GM12878 (cell line): ENCODE measurements at regions not wholly inside any gene's neighbourhood (a gene's known extent, or its start where the extent isn't known, plus 50 kb on each side); places are given as distances from the start of the nearest gene placed in this dataset.

Experiments used
- ATAC-seq: fragments of 200-7000 bp; cut with Tn5 transposase; 3 replicates; pipeline ENCODE4 v1.9.1; 2020; ENCODE audit warnings: mild to moderate bottlenecking, moderate library complexity
- BruUV-seq: library from RNA; stranded (reverse); fragments of 400-500 nt; replicated peaks from 2 replicates; lab custom pipeline; 2021; lab: Mats Ljungman, UMichigan
- CTCF ChIA-PET: fragments of 300-600 bp; sonication (Branson Sonifier 250); formaldehyde crosslinking; extraction: SDS; loops from one replicate; lab custom pipeline; 2021; ENCODE audit warnings: inconsistent platforms; lab: Yijun Ruan, JAX
- POLR2A ChIA-PET: fragments of 350-600 bp; formaldehyde crosslinking; extraction: SDS; loops from one replicate; lab custom pipeline; 2021; ENCODE audit warnings: inconsistent platforms; lab: Charles Lee
- RAD21 ChIA-PET: fragments of 300-600 bp; sonication (Branson Sonifier 250); formaldehyde crosslinking; loops from one replicate; lab custom pipeline; 2023; ENCODE audit warnings: antibody characterized with exemption; ENCODE audit not compliant: unreplicated experiment; lab: Charles Lee
- SMC1A ChIA-PET: fragments of 300-600 bp; sonication (Branson Sonifier 250); formaldehyde crosslinking; loops from one replicate; lab custom pipeline; 2023; ENCODE audit not compliant: unreplicated experiment, uncharacterized antibody; lab: Charles Lee
- DNase-seq: peaks from one replicate; pipeline ENCODE4 v3.0.0-alpha.2; 2011; ENCODE audit warnings: low read depth, low spot score
- FAIRE-seq: peaks from 3 replicates; lab custom pipeline; 2011; peaks lifted over from hg19 to GRCh38; lab: Jason Lieb, UNC
- H2AFZ ChIP-seq: 2 replicates; pipeline ENCODE4 v1.6.0; 2011; ENCODE audit warnings: low read depth, low read length, control low read depth; ENCODE audit not compliant: control insufficient read depth
- H3K27ac ChIP-seq: 2 replicates; pipeline ENCODE4 v1.5.1; 2011; ENCODE audit warnings: control low read depth; ENCODE audit not compliant: control insufficient read depth, insufficient read depth
- H3K27me3 ChIP-seq, 2 experiments: replicated peaks in 1 of 2; 2 replicates each; pipeline versions ENCODE4 v1.6.0 to v1.6.1; 2011; ENCODE audit warnings: low read length in 1 of 2; ENCODE audit not compliant: control insufficient read depth in 2 of 2, insufficient read depth in 2 of 2
- H3K36me3 ChIP-seq, 2 experiments: 2 replicates each; pipeline ENCODE4 v1.5.1; 2011; ENCODE audit warnings: low read length in 1 of 2; ENCODE audit not compliant: control insufficient read depth in 2 of 2, insufficient read depth in 2 of 2
- H3K4me1 ChIP-seq: 2 replicates; pipeline ENCODE4 v1.6.1; 2011; ENCODE audit warnings: mild to moderate bottlenecking, low read length, moderate library complexity, mixed read lengths; ENCODE audit not compliant: control insufficient read depth, insufficient read depth
- H3K4me2 ChIP-seq: 2 replicates; pipeline ENCODE4 v1.6.0; 2011; ENCODE audit warnings: control low read depth; ENCODE audit not compliant: control insufficient read depth, insufficient read depth
- H3K4me3 ChIP-seq: fragments of 200-600 bp; sonication (generic); 2 replicates; pipeline ENCODE4 v1.5.1; 2016
- H3K79me2 ChIP-seq: 2 replicates; pipeline ENCODE4 v1.6.0; 2011; ENCODE audit warnings: low read length; ENCODE audit not compliant: control insufficient read depth, insufficient read depth
- H3K9ac ChIP-seq: 2 replicates; pipeline ENCODE4 v1.8.0; 2011; ENCODE audit warnings: low read length, control low read depth, mixed read lengths; ENCODE audit not compliant: control insufficient read depth, insufficient read depth
- H3K9me3 ChIP-seq: replicated peaks from 3 replicates; pipeline ENCODE4 v1.5.1; 2011; ENCODE audit warnings: mild to moderate bottlenecking, low read length; ENCODE audit not compliant: control insufficient read depth, insufficient read depth
- H4K20me1 ChIP-seq: 2 replicates; pipeline ENCODE4 v1.6.0; 2011; ENCODE audit not compliant: control insufficient read depth, insufficient read depth
- ASH2L ChIP-seq: fragments of 300-600, 200-600 bp; sonication (generic); IDR thresholded peaks from 2 replicates; pipeline ENCODE4 v1.6.1; 2017; ENCODE audit warnings: low read depth, mild to moderate bottlenecking, borderline replicate concordance
- CEBPZ ChIP-seq: fragments of 150-350 bp; IDR thresholded peaks from 2 replicates; pipeline ENCODE4 v1.6.1; 2016; ENCODE audit warnings: low read depth, low read length
- CTCF ChIP-seq, 3 experiments: IDR thresholded peaks in 2 of 3; conservative IDR thresholded peaks in 1 of 3; 2 replicates each; pipeline ENCODE4 v1.5.1; 2011; ENCODE audit warnings: low read depth in 3 of 3, low read length in 3 of 3, mild to moderate bottlenecking in 3 of 3, control low read depth in 2 of 3, moderate library complexity in 2 of 3, inconsistent platforms in 1 of 3, mixed read lengths in 1 of 3; ENCODE audit not compliant: control insufficient read depth in 2 of 3, insufficient read depth in 1 of 3; ENCODE audit errors: extremely low read depth in 1 of 3
- DPF2 ChIP-seq: fragments of 450-650 bp; IDR thresholded peaks from 2 replicates; pipeline ENCODE4 v1.6.1; 2017; ENCODE audit warnings: mild to moderate bottlenecking
- EZH2 ChIP-seq: IDR thresholded peaks from 2 replicates; pipeline ENCODE4 v1.6.1; 2012; ENCODE audit warnings: low read depth, mild to moderate bottlenecking, control low read depth, inconsistent platforms, low read length, borderline replicate concordance; ENCODE audit not compliant: control insufficient read depth
- HDAC6 ChIP-seq: fragments of 200-600 bp; sonication (generic); IDR thresholded peaks from one replicate; pipeline ENCODE4 v1.8.0; 2017; ENCODE audit warnings: antibody characterized with exemption; ENCODE audit not compliant: unreplicated experiment
- RAD21 ChIP-seq: IDR thresholded peaks from 2 replicates; pipeline ENCODE4 v1.6.1; 2011; ENCODE audit warnings: mild to moderate bottlenecking, low read depth, low read length, moderate library complexity; ENCODE audit not compliant: insufficient read depth
- RB1 ChIP-seq: fragments of 450-650 bp; formaldehyde crosslinking; IDR thresholded peaks from 2 replicates; pipeline ENCODE4 v1.6.1; 2017; ENCODE audit warnings: mild to moderate bottlenecking, borderline replicate concordance
- SKIL ChIP-seq: fragments of 450-650 bp; IDR thresholded peaks from 2 replicates; pipeline ENCODE4 v1.6.1; 2017; ENCODE audit warnings: mild to moderate bottlenecking, low read depth, inconsistent platforms; ENCODE audit not compliant: poor library complexity, severe bottlenecking
- SRF ChIP-seq, 2 experiments: IDR thresholded peaks; 2 replicates each; pipeline ENCODE4 v1.6.1; 2011; ENCODE audit warnings: low read depth in 2 of 2, low read length in 2 of 2, mild to moderate bottlenecking in 1 of 2, moderate library complexity in 1 of 2
- ZNF274 ChIP-seq: IDR thresholded peaks from one replicate; pipeline ENCODE4 v1.8.0; 2011; ENCODE audit not compliant: insufficient read length, insufficient read depth
- WGBS: methylation state at CpG from one replicate; pipeline ENCODE4 v1.1.6; 2016; ENCODE audit warnings: low lambda C conversion rate; ENCODE audit not compliant: insufficient replicate concordance, insufficient coverage; ENCODE audit errors: missing lambda C conversion rate; 5-methylcytosine and 5-hydroxymethylcytosine counted together
- in situ Hi-C: fragments of 300-500 bp; cut with MboI; formaldehyde crosslinking; loops from 9 replicates; pipeline ENCODE4 v1.14.3; 2018; ENCODE audit warnings: mixed read lengths
- intact Hi-C: fragments of 100-400 bp; cut with micrococcal nuclease; formaldehyde crosslinking; loops from one replicate; pipeline ENCODE4 v1.14.2; 2022; ENCODE audit not compliant: unreplicated experiment

GRCh38 chr1:188877668-188878067 is 1600.0 kb downstream of the BRINP3 start:
- H3K4me3 ChIP-seq, result no peak overlapping the region
- H2AFZ ChIP-seq, result no peak overlapping the region
- H3K9me3 ChIP-seq, result no peaks in the 10 kb centered on the region
- ChIA-PET RAD21 (no interaction called here), POLR2A (no interaction called here), CTCF (no interaction called here), SMC1A (no interaction called here)
- DNase-seq (no peak), ATAC-seq (no peak), FAIRE-seq (no peak)
- in situ Hi-C loops, result no loop called here
- H4K20me1 ChIP-seq, result no peaks in the 10 kb centered on the region
- H3K36me3 ChIP-seq, result no peaks in the 10 kb centered on the region
- 20% methylated on average over 2 of the region's 2 CpGs for WGBS
- no TSS peak for BruUV-seq
- no peak overlapping the region for H3K4me2 ChIP-seq
- no peaks in the 10 kb centered on the region for H3K27me3 ChIP-seq
- H3K9ac ChIP-seq, result no peak overlapping the region
- intact Hi-C loops, result no loop called here
- H3K27ac ChIP-seq, result no peak overlapping the region
- no peak for TF ChIP-seq SRF (IDR thresholded peaks at IDR 0.05; ENCODE audit: low read depth in 2 of 2, low read length in 2 of 2)
- no peak for TF ChIP-seq ZNF274
- no peak for TF ChIP-seq CTCF (IDR thresholded peaks at IDR 0.05 in 2 of 3, conservative IDR thresholded peaks at IDR 0.05 in 1 of 3; ENCODE audit: control insufficient read depth in 2 of 3, extremely low read depth in 1 of 3, insufficient read depth in 1 of 3, low read depth in 3 of 3, low read length in 3 of 3)
- no peak for TF ChIP-seq EZH2
- TF ChIP-seq DPF2, result no peak
- TF ChIP-seq RAD21, result no peak
- no peak for TF ChIP-seq RB1
- no peak for TF ChIP-seq CEBPZ
- no peak for TF ChIP-seq SKIL
- TF ChIP-seq HDAC6, result no peak
- TF ChIP-seq ASH2L, result no peak
- TF ChIP-seq, all 136 proteins: peak for 0
- no peaks in the 10 kb centered on the region for H3K79me2 ChIP-seq
- no peaks in the 10 kb centered on the region for H3K4me1 ChIP-seq
